Fibroblast of mammary gland (primary cell): ENCODE measurements at regions not wholly inside any gene's neighbourhood (a gene's known extent, or its start where the extent isn't known, plus 50 kb on each side); places are given as distances from the start of the nearest gene placed in this dataset.

Source experiments
- DNase-seq: peaks from one replicate; pipeline ENCODE4 v3.0.0-alpha.2; 2010; ENCODE audit warnings: low read depth
- H3K4me3 ChIP-seq: 2 replicates; pipeline ENCODE4 v1.5.1; 2011; ENCODE audit warnings: low read depth, mild to moderate bottlenecking, low read length, moderate library complexity; ENCODE audit not compliant: control insufficient read depth
- CTCF ChIP-seq: conservative IDR thresholded peaks from 2 replicates; pipeline ENCODE4 v1.5.1; 2011; ENCODE audit warnings: low read depth, low read length, inconsistent platforms; ENCODE audit not compliant: control insufficient read depth, insufficient read depth

- H3K4me3 ChIP-seq: no peak overlapping the region
- no peak for TF ChIP-seq CTCF
- DNase-seq: no peak
Observed at GRCh38 chr6:25010176-25010575, 74.4 kb upstream of the RIPOR2 start.

DNA sequence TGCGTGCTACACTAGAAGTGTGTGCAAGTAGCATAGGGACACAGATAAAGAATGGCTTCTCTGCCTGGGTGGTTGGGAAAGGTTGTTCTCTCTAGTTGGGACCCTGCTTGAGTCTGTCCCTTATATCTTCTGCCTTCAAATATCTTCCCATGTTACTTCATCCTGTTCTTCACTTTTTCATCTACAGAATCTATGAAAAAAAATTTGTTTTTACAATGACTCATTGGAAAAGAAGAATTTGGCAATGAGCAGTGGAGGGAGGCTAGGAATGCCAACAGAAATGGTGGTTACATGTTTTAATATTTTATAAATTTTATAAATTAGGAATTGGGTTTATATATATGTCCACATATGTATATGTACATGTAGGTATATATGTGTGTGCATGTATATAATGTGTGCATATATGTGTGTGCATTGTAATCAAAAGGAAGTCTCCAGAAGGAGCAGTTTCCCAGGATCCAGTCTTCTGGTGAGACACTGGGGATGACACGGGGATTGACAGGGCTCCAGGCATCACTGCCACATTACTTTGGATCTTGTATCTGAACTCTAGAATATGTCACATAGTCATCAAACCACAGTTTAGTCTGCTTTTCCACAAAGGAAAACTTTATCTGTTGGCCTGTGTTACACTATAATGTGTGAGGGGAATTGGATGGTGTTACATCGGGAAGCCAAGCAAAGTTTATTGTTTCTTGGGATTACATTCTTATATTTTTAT lies 75.3 kb upstream of the RIPOR2 start:
- TF ChIP-seq CTCF: no peak
- DNase-seq: peak; percentile 68
- H3K4me3 ChIP-seq: no peak overlapping the region

DNA sequence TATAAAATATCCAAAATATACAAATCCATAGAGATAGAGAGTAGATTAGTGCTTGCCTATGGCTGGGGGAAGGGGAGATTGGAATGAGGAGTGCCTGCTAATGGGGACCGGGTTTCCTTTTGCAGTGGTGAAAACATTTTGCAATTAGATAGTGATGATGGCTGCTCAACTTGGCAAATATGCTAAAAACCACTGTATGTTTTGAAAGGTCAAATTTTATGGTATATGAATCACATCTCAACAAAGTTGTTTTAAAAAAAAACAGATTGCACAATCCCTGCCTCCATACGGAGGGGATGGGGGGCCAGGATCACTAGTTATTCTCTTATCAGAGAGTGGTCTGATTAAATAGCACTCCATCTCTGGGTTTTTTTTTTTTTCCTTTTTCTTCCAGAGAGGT lies 76.9 kb upstream of the RIPOR2 start:
- peak; percentile 88 for DNase-seq
- no peak overlapping the region for H3K4me3 ChIP-seq
- TF ChIP-seq CTCF: no peak

DNA sequence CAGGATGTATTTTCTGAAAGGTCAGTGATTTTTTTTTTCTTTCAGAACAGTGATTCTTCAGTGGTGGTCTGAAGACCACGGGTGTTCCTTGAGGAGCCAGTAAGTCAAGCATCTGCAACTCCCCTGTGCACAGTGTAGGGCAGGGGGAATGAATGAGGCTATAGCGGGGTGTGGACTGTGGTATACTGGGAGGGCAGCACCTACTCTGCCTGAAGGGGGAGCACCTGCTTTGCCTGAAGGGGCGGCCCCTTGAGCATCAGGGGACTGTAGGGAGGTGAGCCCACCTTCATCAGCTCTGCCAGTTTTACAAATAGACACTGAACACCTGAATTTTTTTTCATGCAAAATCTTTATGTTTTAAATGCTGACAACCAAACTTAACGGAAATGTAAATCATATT lies 77.5 kb upstream of the RIPOR2 start:
- H3K4me3 ChIP-seq: no peak overlapping the region

GRCh38 chr6:25014369-25014768 lies 78.6 kb upstream of the RIPOR2 start:
- no peak for TF ChIP-seq CTCF
- H3K4me3 ChIP-seq: no peak overlapping the region
- no peak for DNase-seq

More for the DNA sequence above, 77.5 kb upstream of the RIPOR2 start:
- no peak for TF ChIP-seq CTCF
- no peak for DNase-seq

DNA sequence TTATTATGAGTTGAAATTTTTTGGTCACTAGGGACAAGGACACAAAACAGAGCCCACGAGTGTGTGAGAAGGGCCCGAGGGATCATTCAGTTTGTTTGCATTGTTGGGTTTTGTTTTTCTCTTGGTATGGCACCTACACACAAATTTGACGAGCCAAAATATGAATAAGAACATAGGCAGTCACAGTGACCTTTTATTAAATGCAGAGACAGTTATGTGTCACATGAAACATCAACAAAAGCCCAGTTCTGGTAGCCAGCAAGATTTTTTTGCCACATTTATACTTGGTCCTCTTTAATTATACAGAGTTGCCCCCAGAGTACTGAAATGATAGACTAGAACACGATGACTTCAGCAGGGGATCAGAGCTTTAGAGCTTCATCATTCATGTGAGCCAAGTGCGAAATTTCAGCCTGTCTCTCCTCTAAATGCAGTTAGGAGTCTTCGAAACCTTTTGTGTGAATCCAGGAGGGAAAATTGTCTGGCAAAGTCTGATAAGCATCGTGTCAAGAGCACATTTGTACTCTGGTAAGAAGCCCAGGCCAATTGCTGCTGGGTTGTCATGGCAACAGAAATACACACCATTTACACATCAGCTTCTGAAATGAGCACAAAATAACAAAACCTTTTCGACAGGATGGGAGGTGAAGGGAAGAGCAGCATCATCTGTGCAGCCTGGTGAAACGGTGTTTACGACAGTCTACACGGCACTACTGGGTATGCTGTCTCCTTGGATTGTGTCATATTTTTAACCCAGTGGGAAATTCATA lies 79.2 kb upstream of the RIPOR2 start:
- peak; percentile 88 for DNase-seq
- H3K4me3 ChIP-seq: no peak overlapping the region
- no peak for TF ChIP-seq CTCF
